ENCODE measurements at regions not wholly inside any gene's neighbourhood (a gene's known extent, or its start where the extent isn't known, plus 50 kb on each side); places are given as distances from the start of the nearest gene placed in this dataset.
"Not testable (repeated sequence)": the region's sequence is repeated elsewhere in the genome, so short reads cannot be mapped to it uniquely, and the experiment has no call there.

DNA sequence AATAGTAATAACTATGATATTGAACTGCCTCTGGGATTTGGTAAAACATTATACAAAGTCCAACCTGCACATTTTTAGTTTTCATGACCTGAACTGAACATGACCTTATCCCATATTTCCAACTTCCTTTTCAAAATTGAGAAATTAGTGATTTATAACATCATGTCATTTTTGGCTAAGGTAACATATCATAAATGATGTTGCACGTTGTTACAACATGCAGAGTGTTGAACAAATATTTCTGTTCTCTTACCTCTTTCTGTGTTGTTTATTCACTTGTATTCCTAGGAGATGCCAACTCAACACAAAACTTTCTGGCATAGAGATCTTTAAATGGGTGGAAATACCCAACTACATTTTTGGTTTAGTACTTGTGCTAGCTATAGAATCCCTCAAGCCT lies 496.0 kb downstream of the SLC6A15 start:
- no peak overlapping the region for H3K9ac ChIP-seq
- no peaks in the 10 kb centered on the region for H3K27me3 ChIP-seq
- no peak for TF ChIP-seq Cebpa-rat (IDR thresholded peaks at IDR 0.05)
- H3K27ac ChIP-seq: no peak overlapping the region
- no peak overlapping the region for H3K4me3 ChIP-seq
- H3K4me1 ChIP-seq: no peaks in the 10 kb centered on the region
- no peaks in the 10 kb centered on the region for H3K9me3 ChIP-seq
- H4K20me1 ChIP-seq: no peaks in the 10 kb centered on the region
- no peaks in the 10 kb centered on the region for H3K36me3 ChIP-seq
- no peak overlapping the region for H3K4me2 ChIP-seq

DNA sequence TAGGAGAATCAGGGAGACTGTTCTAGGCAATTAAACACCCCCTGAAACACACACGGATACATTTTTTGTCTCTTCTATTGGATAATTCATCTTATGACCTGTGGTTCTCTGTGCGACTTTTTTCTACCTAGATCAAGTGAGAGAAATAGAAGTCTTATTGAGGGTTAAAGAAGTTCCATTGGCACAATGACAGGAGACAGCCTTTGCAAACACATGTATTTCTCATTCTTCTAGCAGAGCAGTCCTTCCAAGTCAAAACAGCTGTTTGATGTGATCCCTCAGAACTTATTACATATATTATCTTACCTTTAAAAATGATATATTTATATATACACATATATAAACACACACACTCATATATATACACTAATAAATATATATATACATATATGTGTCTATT lies 496.7 kb downstream of the SLC6A15 start:
- Histone ChIP-seq H3K4me1 (no peaks in the 10 kb centered on the region), H3K9me3 (no peaks in the 10 kb centered on the region), H3K4me2 (no peak overlapping the region), H3K27me3 (no peaks in the 10 kb centered on the region), H3K4me3 (no peak overlapping the region), H4K20me1 (no peaks in the 10 kb centered on the region), H3K36me3 (no peaks in the 10 kb centered on the region), H3K27ac (no peak overlapping the region), H3K9ac (no peak overlapping the region)
- no peak for TF ChIP-seq Cebpa-rat (IDR thresholded peaks at IDR 0.05)

DNA sequence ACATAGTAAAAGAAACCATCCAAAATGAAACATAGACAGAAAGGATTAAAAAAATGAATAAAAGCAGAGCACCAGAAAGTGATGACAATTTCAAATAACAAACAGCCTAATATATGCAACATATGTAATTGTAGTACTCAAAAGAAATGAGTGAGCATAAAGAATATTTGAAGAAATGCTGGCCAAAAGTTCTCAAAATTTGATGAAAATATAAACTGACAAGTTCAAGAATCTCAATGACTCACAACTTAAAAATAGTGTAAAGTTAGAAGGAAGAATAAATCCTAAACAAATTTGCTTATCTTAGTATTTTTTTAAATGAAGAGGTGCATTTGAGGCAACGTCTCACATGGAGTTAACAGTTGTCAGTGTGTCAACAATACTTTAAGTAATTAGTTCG lies 498.9 kb downstream of the SLC6A15 start:
- no peak overlapping the region for H3K9ac ChIP-seq
- no peaks in the 10 kb centered on the region for H3K27me3 ChIP-seq
- TF ChIP-seq Cebpa-rat (IDR thresholded peaks at IDR 0.05): no peak
- no peak overlapping the region for H3K4me2 ChIP-seq
- H3K4me3 ChIP-seq: no peak overlapping the region
- no peak overlapping the region for H3K27ac ChIP-seq
- H3K36me3 ChIP-seq: no peaks in the 10 kb centered on the region
- no peaks in the 10 kb centered on the region for H3K4me1 ChIP-seq
- H3K9me3 ChIP-seq: no peaks in the 10 kb centered on the region
- H4K20me1 ChIP-seq: no peaks in the 10 kb centered on the region

GRCh38 chr12:84412226-84412625 lies 500.4 kb downstream of the SLC6A15 start:
- no peak for TF ChIP-seq Cebpa-rat (IDR thresholded peaks at IDR 0.05)
- Histone ChIP-seq H3K27ac (no peak overlapping the region), H4K20me1 (no peaks in the 10 kb centered on the region), H3K9ac (no peak overlapping the region), H3K9me3 (peaks cover 8% of the 10 kb centered on the region; the same call in 1 of the 2 replicates), H3K27me3 (no peaks in the 10 kb centered on the region), H3K4me3 (no peak overlapping the region), H3K4me2 (no peak overlapping the region), H3K36me3 (no peaks in the 10 kb centered on the region), H3K4me1 (no peaks in the 10 kb centered on the region)

GRCh38 chr12:84411031-84411430 lies 501.6 kb downstream of the SLC6A15 start:
- Histone ChIP-seq H3K4me2 (no peak overlapping the region), H4K20me1 (no peaks in the 10 kb centered on the region), H3K4me1 (no peaks in the 10 kb centered on the region), H3K9ac (no peak overlapping the region), H3K36me3 (no peaks in the 10 kb centered on the region), H3K9me3 (peaks cover 8% of the 10 kb centered on the region; the same call in 1 of the 2 replicates), H3K27me3 (no peaks in the 10 kb centered on the region), H3K27ac (no peak overlapping the region), H3K4me3 (no peak overlapping the region)
- no peak for TF ChIP-seq Cebpa-rat (IDR thresholded peaks at IDR 0.05)

DNA sequence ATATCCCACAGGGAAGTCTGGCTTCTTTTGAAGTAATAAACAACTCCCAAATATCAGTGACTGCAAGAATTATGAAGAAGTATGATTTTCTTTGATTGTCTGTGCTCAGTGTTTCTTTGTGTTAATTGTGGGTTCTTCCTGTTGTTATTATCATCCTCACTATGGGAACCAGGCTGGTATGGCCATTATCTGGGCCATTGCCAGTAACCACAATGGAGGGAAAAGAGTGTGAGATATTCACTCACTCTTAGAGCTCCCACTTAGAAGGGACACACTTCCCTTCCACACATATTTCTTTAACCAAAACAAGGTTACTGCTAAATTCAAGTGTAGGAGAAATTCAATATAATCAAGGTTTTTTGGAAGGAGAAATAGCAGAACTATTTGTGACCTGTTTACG lies 503.7 kb downstream of the SLC6A15 start:
- Histone ChIP-seq H3K9ac (no peak overlapping the region), H3K9me3 (peaks cover 8% of the 10 kb centered on the region; the same call in 1 of the 2 replicates), H3K27me3 (no peaks in the 10 kb centered on the region), H4K20me1 (no peaks in the 10 kb centered on the region), H3K27ac (no peak overlapping the region), H3K4me1 (no peaks in the 10 kb centered on the region), H3K36me3 (no peaks in the 10 kb centered on the region), H3K4me3 (no peak overlapping the region), H3K4me2 (no peak overlapping the region)
- TF ChIP-seq Cebpa-rat (IDR thresholded peaks at IDR 0.05): no peak

DNA sequence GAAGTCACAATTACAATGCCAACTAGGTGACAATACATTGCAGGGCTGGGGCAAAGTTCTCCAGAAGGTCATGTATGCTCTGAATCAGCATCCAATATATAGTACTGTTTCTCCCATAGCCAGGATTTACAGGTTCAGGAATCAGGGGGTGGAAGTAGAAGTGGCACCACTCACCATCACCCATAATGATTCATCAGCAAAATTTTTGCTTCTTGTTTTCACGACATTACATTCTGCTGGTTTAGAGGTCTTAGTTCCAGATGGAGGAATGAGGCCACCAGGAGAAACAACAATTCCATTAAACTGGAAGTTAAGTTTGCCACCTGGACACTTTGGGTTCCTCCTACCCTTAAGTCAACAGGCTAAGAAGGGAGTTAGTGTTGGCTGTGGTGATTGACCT lies 505.9 kb downstream of the SLC6A15 start:
- not testable (repeated sequence) for H3K4me3 ChIP-seq, H3K36me3 ChIP-seq, H3K9me3 ChIP-seq, H4K20me1 ChIP-seq, H3K27me3 ChIP-seq, H3K4me1 ChIP-seq, H3K4me2 ChIP-seq, H3K27ac ChIP-seq, H3K9ac ChIP-seq

DNA sequence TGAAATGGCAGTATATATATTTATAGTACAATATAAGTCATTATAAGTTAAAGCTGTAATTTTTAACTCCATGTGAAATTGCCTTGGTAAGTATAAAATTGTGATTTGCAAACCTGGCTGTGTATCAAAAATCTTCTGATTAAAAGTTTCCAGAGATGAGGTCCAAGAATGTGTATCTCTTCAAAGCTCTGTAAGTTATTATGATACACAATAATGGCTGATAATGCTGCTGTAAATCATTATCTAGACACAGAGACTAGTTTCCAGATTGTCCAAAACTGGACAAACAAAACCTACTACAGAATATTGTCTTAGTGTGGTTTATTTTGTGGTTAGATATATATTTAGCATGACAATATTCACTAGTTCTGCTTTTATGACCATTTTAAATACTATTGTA lies 514.8 kb downstream of the SLC6A15 start:
- Histone ChIP-seq H3K27ac (no peak overlapping the region), H3K36me3 (no peaks in the 10 kb centered on the region), H3K9ac (no peak overlapping the region), H3K27me3 (no peaks in the 10 kb centered on the region), H4K20me1 (no peaks in the 10 kb centered on the region), H3K4me1 (no peaks in the 10 kb centered on the region), H3K4me3 (no peak overlapping the region), H3K9me3 (no peaks in the 10 kb centered on the region), H3K4me2 (no peak overlapping the region)
- no peak for TF ChIP-seq Cebpa-rat (IDR thresholded peaks at IDR 0.05)

DNA sequence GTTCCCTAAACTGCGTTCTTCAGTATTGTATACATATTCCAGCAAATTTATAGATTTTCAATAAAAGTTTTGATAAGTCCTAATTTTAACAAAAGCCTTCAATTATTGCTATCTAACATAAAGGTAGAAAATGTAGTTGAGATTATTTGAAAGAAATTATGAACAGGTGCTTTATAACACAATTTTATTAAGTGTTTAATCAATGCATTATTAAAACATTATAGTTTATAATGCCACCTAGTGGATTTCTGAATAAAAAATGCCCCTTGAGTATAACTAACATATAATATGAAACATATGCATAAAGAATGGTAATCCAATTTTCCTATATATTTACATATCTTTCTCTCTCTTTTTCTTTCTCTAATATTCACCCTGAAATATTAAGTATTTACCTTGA lies 515.3 kb downstream of the SLC6A15 start:
- Histone ChIP-seq H3K4me1 (no peaks in the 10 kb centered on the region), H3K36me3 (no peaks in the 10 kb centered on the region), H4K20me1 (no peaks in the 10 kb centered on the region), H3K9ac (no peak overlapping the region), H3K4me3 (no peak overlapping the region), H3K4me2 (no peak overlapping the region), H3K27ac (no peak overlapping the region), H3K9me3 (no peaks in the 10 kb centered on the region), H3K27me3 (no peaks in the 10 kb centered on the region)
- TF ChIP-seq Cebpa-rat (IDR thresholded peaks at IDR 0.05): no peak

GRCh38 chr12:84391176-84391575 lies 521.4 kb downstream of the SLC6A15 start:
- H3K4me2 ChIP-seq, H3K36me3 ChIP-seq, H4K20me1 ChIP-seq, H3K27ac ChIP-seq, H3K27me3 ChIP-seq, H3K4me3 ChIP-seq, H3K4me1 ChIP-seq, H3K9ac ChIP-seq: not testable (repeated sequence)
- peaks cover 11% of the 10 kb centered on the region for H3K9me3 ChIP-seq

- Histone ChIP-seq H3K36me3 (no peaks in the 10 kb centered on the region), H3K9ac (no peak overlapping the region), H3K27me3 (no peaks in the 10 kb centered on the region), H3K27ac (no peak overlapping the region), H3K4me1 (no peaks in the 10 kb centered on the region), H4K20me1 (no peaks in the 10 kb centered on the region), H3K4me2 (no peak overlapping the region), H3K4me3 (no peak overlapping the region), H3K9me3 (no peaks in the 10 kb centered on the region)
- no peak for TF ChIP-seq Cebpa-rat (IDR thresholded peaks at IDR 0.05)
These were observed 528.2 kb downstream of the SLC6A15 start for GRCh38 chr12:84384384-84384783.

DNA sequence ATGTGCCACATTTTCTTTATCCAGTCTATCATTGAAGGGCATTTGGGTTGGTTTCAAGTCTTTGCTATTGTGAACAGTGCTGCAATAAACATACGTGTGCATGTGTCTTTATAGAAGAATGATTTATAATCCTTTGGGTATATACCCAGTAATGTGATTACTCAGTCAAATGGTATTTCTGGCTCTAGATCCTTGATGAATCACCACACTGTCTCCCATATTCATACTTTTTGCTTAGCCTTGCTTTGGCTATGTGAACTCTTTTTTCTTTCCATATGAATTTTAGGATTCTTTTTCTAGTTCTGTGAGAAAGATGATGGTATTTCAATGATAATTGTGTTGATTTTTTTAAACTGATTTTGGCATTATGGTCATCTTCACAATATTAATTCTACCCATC lies 530.1 kb downstream of the SLC6A15 start:
- H3K9ac ChIP-seq, H3K4me2 ChIP-seq, H3K27ac ChIP-seq, H3K4me3 ChIP-seq, H3K9me3 ChIP-seq, H4K20me1 ChIP-seq, H3K4me1 ChIP-seq, H3K27me3 ChIP-seq, H3K36me3 ChIP-seq: not testable (repeated sequence)
